ENCODE measurements at regions not wholly inside any gene's neighbourhood (a gene's known extent, or its start where the extent isn't known, plus 50 kb on each side); places are given as distances from the start of the nearest gene placed in this dataset.
"Not testable (repeated sequence)": the region's sequence is repeated elsewhere in the genome, so short reads cannot be mapped to it uniquely, and the experiment has no call there.

DNA sequence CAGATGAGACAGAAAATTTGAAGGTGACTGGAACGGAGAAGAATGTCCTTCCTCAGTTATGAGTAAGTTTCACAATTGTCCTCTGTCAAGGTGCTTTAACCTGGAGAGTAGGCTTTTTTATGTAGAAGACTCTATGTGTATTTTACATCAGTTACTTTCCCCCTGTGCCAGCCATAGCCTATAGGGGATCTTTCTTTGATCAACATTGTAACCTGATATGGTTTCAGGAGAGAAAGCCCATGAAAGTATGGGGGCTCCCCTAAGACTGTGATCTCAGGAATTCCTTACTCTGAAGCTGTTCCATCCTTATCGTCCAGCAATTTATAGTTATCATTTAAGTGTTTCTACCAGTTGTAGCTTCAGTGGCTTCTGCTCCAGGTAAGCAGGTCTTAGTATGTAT lies 1076.3 kb upstream of the EPHA6 start:
- TF ChIP-seq, protein P1, sequence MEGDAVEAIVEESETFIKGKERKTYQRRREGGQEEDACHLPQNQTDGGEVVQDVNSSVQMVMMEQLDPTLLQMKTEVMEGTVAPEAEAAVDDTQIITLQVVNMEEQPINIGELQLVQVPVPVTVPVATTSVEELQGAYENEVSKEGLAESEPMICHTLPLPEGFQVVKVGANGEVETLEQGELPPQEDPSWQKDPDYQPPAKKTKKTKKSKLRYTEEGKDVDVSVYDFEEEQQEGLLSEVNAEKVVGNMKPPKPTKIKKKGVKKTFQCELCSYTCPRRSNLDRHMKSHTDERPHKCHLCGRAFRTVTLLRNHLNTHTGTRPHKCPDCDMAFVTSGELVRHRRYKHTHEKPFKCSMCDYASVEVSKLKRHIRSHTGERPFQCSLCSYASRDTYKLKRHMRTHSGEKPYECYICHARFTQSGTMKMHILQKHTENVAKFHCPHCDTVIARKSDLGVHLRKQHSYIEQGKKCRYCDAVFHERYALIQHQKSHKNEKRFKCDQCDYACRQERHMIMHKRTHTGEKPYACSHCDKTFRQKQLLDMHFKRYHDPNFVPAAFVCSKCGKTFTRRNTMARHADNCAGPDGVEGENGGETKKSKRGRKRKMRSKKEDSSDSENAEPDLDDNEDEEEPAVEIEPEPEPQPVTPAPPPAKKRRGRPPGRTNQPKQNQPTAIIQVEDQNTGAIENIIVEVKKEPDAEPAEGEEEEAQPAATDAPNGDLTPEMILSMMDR (IDR thresholded peaks at IDR 0.05) = no peak
- no peak for TF ChIP-seq POLR2A (IDR thresholded peaks at IDR 0.05)
- Histone ChIP-seq H3K4me3 (no peak overlapping the region), H3K27ac (no peak overlapping the region), H3K36me3 (no peaks in the 10 kb centered on the region), H3K4me1 (no peaks in the 10 kb centered on the region), H3K27me3 (no peaks in the 10 kb centered on the region), H3K9me3 (no peaks in the 10 kb centered on the region)
- intact Hi-C loops (cut with DNase I) = no loop called here
- 67 to 71% methylated on average over 2 of the region's 2 CpGs for WGBS, 2 donors
- no peak for DNase-seq

DNA sequence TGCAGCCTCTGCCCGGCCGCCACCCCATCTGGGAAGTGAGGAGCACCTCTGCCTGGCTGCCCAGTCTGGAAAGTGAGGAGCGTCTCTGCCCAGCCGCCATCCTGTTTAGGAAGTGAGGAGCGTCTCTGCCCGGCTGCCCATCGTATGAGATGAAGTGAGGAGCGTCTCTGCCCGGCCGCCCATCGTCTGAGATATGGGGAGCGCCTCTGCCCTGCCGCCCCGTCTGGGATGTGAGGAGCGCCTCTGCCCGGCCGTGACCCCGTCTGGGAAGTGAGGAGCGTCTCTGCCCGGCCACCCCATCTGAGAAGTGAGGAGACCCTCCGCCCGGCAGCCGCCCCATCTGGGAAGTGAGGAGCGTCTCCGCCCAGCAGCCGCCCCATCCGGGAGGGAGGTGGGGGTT lies 1069.5 kb upstream of the EPHA6 start:
- no CpG with 5 or more reads among the region's 27 CpGs for WGBS, 2 donors
- H3K36me3 ChIP-seq; intact Hi-C loops (cut with DNase I); DNase-seq; H3K4me3 ChIP-seq; H3K27me3 ChIP-seq; H3K27ac ChIP-seq; H3K9me3 ChIP-seq; H3K4me1 ChIP-seq: not testable (repeated sequence)

DNA sequence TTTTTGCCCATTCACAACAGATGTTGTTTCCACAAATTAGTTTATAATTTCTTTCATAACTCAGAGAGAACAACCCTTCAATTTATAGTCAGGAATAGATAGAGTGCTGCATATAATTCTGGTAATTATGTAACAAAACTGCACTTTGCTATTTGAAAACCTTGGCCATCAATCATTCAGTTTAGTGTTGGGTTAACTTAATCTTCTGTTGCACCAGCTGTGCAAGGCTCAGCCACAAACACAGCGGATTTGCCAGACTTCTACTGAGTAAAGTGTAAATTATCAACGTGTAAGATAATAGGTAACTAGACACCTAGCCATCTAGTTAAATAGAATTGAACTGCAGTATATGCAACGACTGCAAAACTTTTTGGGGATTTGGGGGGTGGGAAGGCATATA lies 1064.3 kb upstream of the EPHA6 start:
- intact Hi-C loops (cut with DNase I) = no loop called here
- no peak for DNase-seq
- TF ChIP-seq POLR2A (IDR thresholded peaks at IDR 0.05) = no peak
- TF ChIP-seq, protein P1 (IDR thresholded peaks at IDR 0.05) = no peak
- H3K27ac ChIP-seq = no peak overlapping the region
- peaks cover 0 to 3% (median 0%) of the 10 kb centered on the region in 3 donors for H3K9me3 ChIP-seq
- WGBS, 2 donors = 20 to 22% methylated on average over 3 of the region's 3 CpGs
- H3K36me3 ChIP-seq = no peaks in the 10 kb centered on the region
- no peak overlapping the region for H3K4me3 ChIP-seq
- no peaks in the 10 kb centered on the region for H3K27me3 ChIP-seq
- no peaks in the 10 kb centered on the region for H3K4me1 ChIP-seq

DNA sequence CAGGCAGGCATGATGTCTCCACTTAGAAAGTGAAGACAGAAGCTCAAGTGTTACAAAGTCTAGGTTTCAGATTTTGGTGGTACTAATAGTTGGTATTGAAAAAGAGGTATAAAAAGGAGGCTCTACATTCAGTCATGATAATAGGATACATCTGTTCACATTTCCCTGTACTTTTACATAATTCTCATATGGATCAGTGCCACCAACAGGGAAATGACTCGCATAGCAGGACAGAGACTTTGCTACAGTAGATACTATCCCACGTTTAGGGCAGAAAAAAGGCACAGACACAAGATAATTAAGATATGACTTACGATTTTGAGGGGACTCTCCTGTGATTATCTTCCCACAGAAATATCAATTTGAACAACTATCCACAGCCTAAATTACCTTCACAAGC lies 1062.9 kb upstream of the EPHA6 start:
- Histone ChIP-seq H3K36me3 (no peaks in the 10 kb centered on the region), H3K9me3 (no peaks in the 10 kb centered on the region), H3K27ac (no peak overlapping the region), H3K4me1 (no peaks in the 10 kb centered on the region), H3K27me3 (no peaks in the 10 kb centered on the region), H3K4me3 (no peak overlapping the region)
- WGBS, 2 donors = 22 to 40% methylated on average over 3 of the region's 3 CpGs
- no peak for DNase-seq
- intact Hi-C loops (cut with DNase I) = no loop called here
- no peak for TF ChIP-seq POLR2A (IDR thresholded peaks at IDR 0.05)
- TF ChIP-seq, protein P1 (IDR thresholded peaks at IDR 0.05) = no peak

DNA sequence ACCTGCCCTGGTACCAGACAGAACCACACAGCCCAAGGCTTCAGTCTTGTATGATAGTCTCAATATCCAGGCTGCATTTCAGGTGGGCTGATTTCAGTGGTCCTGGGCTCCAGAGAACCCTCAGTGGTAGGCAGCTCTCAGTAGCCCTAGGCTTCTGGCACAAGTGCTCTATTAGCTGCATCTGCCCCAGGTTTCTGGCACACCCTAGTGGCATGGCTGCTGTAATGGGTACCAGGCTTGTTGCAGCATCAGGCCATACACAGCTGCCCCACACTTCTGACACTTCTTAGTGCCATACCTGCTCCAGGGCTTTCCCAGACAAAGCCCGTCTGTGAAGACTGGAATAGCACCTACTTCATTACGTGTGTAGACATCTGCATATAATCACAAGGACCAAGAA lies 1062.2 kb upstream of the EPHA6 start:
- TF ChIP-seq POLR2A (IDR thresholded peaks at IDR 0.05) = no peak
- TF ChIP-seq, protein P1 (IDR thresholded peaks at IDR 0.05) = no peak
- H3K4me3 ChIP-seq = no peak overlapping the region
- no peaks in the 10 kb centered on the region for H3K4me1 ChIP-seq
- DNase-seq = no peak
- H3K27ac ChIP-seq = no peak overlapping the region
- H3K9me3 ChIP-seq = no peaks in the 10 kb centered on the region
- 67 to 70% methylated on average over 2 of the region's 2 CpGs for WGBS, 2 donors
- H3K36me3 ChIP-seq = no peaks in the 10 kb centered on the region
- intact Hi-C loops (cut with DNase I) = no loop called here
- no peaks in the 10 kb centered on the region for H3K27me3 ChIP-seq

DNA sequence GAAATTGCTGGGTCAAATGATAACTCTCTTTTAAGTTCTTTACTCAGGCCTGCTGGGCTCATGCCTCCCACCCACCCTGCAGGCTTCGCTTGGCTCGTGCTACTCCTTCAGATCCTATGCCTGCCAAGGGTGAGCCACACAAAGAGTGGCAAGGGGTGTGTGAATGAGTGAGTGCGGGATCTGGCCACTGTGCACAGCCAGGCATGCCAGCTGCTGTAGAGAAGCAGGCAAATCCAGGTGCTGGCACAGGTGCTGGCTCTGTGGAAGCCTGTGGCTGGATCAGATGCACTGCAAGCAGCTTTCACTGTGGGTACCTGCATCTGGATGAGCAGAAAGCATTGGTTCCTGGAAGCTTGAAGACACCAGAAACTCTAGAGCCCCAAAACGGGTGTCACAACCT lies 1055.7 kb upstream of the EPHA6 start:
- intact Hi-C loops (cut with DNase I) = no loop called here
- no peaks in the 10 kb centered on the region for H3K36me3 ChIP-seq
- H3K4me3 ChIP-seq = no peak overlapping the region
- peaks cover 0 to 5% (median 0%) of the 10 kb centered on the region in 3 donors for H3K9me3 ChIP-seq
- TF ChIP-seq POLR2A (IDR thresholded peaks at IDR 0.05) = no peak
- TF ChIP-seq, protein P1 (IDR thresholded peaks at IDR 0.05) = no peak
- DNase-seq = no peak
- no peaks in the 10 kb centered on the region for H3K27me3 ChIP-seq
- H3K27ac ChIP-seq = no peak overlapping the region
- H3K4me1 ChIP-seq = no peaks in the 10 kb centered on the region
- WGBS, 2 donors = 52 to 56% methylated on average over 4 of the region's 4 CpGs
